Natural killer cell (primary cell): ENCODE measurements at regions not wholly inside any gene's neighbourhood (a gene's known extent, or its start where the extent isn't known, plus 50 kb on each side); places are given as distances from the start of the nearest gene placed in this dataset.

Source experiments
- ATAC-seq, 3 donors: fragments of 150-1000 bp in 2 of 3; fragments of 200-7000 bp in 1 of 3; cut with Tn5 transposase; 1 replicate in 1 of 3; 2 replicates in 2 of 3; pipeline ENCODE4 v1.10.0; 2021; ENCODE audit warnings: mild to moderate bottlenecking in 2 of 3, moderate library complexity in 2 of 3
- DNase-seq, 2 donors: peaks; one replicate each; pipeline versions ENCODE4 v3.0.0 to v3.0.0-alpha.2; 2013 to 2021; ENCODE audit warnings: mixed read lengths in 1 of 2
- H3K27ac ChIP-seq: one replicate; pipeline ENCODE4 v1.5.1; 2013; ENCODE audit warnings: mild to moderate bottlenecking, low read length
- H3K27me3 ChIP-seq: one replicate; pipeline ENCODE4 v1.6.1; 2013; ENCODE audit warnings: low read length; ENCODE audit not compliant: control insufficient read depth, insufficient read depth
- H3K36me3 ChIP-seq: one replicate; pipeline ENCODE4 v1.6.1; 2013; ENCODE audit warnings: low read length; ENCODE audit not compliant: control insufficient read depth, insufficient read depth
- H3K4me1 ChIP-seq: one replicate; pipeline ENCODE4 v1.6.1; 2013; ENCODE audit warnings: low read length; ENCODE audit not compliant: control insufficient read depth, insufficient read depth
- H3K4me3 ChIP-seq: one replicate; pipeline ENCODE4 v1.5.1; 2013; ENCODE audit warnings: low read length
- H3K9me3 ChIP-seq: one replicate; pipeline ENCODE4 v1.6.1; 2013; ENCODE audit warnings: low read length; ENCODE audit not compliant: control insufficient read depth, insufficient read depth
- H3K27ac Mint-ChIP-seq, 2 donors: one replicate each; pipeline ENCODE4 v1.8.0; 2022; ENCODE audit warnings: mild to moderate bottlenecking in 2 of 2, mixed read lengths in 2 of 2, moderate library complexity in 1 of 2
- H3K27me3 Mint-ChIP-seq, 2 donors: one replicate each; pipeline ENCODE4 v1.8.0; 2022; ENCODE audit warnings: low read depth in 2 of 2, mixed read lengths in 2 of 2
- H3K36me3 Mint-ChIP-seq: one replicate; pipeline ENCODE4 v1.8.0; 2022; ENCODE audit warnings: mixed read lengths
- H3K4me1 Mint-ChIP-seq, 2 donors: one replicate each; pipeline ENCODE4 v1.8.0; 2022; ENCODE audit warnings: mixed read lengths in 2 of 2
- H3K4me3 Mint-ChIP-seq: one replicate; pipeline ENCODE4 v1.8.0; 2022; ENCODE audit warnings: mild to moderate bottlenecking, moderate library complexity, mixed read lengths
- H3K9me3 Mint-ChIP-seq, 2 donors: one replicate each; pipeline ENCODE4 v1.8.0; 2022; ENCODE audit warnings: mixed read lengths in 2 of 2
- CTCF ChIP-seq: fragments of 200-600 bp; IDR thresholded peaks from one replicate; pipeline ENCODE4 v1.8.0; 2022; ENCODE audit warnings: antibody characterized with exemption
- WGBS: methylation state at CpG from one replicate; pipeline ENCODE4 v1.1.7; 2013; ENCODE audit warnings: missing lambda C conversion rate; ENCODE audit not compliant: insufficient coverage; 5-methylcytosine and 5-hydroxymethylcytosine counted together
- intact Hi-C: fragments of 100-400 bp; cut with micrococcal nuclease; formaldehyde crosslinking; loops from one replicate; pipeline ENCODE4 v1.14.2; 2022

GRCh38 chr3:82081351-82081750 is 319.9 kb upstream of the GBE1 start:
- H3K27ac Mint-ChIP-seq = no peak overlapping the region
- peaks cover 2 to 4% of the 10 kb centered on the region in 2 donors for H3K9me3 Mint-ChIP-seq
- Histone ChIP-seq H3K9me3 (no peaks in the 10 kb centered on the region), H3K4me3 (no peak overlapping the region), H3K27ac (no peak overlapping the region), H3K27me3 (no peaks in the 10 kb centered on the region), H3K4me1 (no peaks in the 10 kb centered on the region), H3K36me3 (no peaks in the 10 kb centered on the region)
- ATAC-seq (no peak), DNase-seq (no peak)
- H3K36me3 Mint-ChIP-seq = no peaks in the 10 kb centered on the region
- no peak for TF ChIP-seq CTCF
- intact Hi-C loops = no loop called here
- no peaks in the 10 kb centered on the region for H3K27me3 Mint-ChIP-seq
- H3K4me3 Mint-ChIP-seq = no peak overlapping the region
- H3K4me1 Mint-ChIP-seq = no peaks in the 10 kb centered on the region
- no CpG with 5 or more reads among the region's 2 CpGs for WGBS

GRCh38 chr3:82080792-82081191 is 319.3 kb upstream of the GBE1 start:
- Mint-ChIP-seq H3K27me3 (no peaks in the 10 kb centered on the region), H3K36me3 (no peaks in the 10 kb centered on the region), H3K9me3 (peaks cover 2 to 4% of the 10 kb centered on the region in 2 donors), H3K4me1 (no peaks in the 10 kb centered on the region), H3K27ac (no peak overlapping the region), H3K4me3 (no peak overlapping the region)
- Histone ChIP-seq H3K9me3 (no peaks in the 10 kb centered on the region), H3K27ac (no peak overlapping the region), H3K4me3 (no peak overlapping the region), H3K4me1 (no peaks in the 10 kb centered on the region), H3K27me3 (no peaks in the 10 kb centered on the region), H3K36me3 (no peaks in the 10 kb centered on the region)
- intact Hi-C loops = no loop called here
- DNase-seq = no peak
- no peak for ATAC-seq
- no peak for TF ChIP-seq CTCF
- 82% methylated on average over 3 of the region's 3 CpGs for WGBS

- Histone ChIP-seq H3K27ac (no peak overlapping the region), H3K4me1 (no peaks in the 10 kb centered on the region), H3K27me3 (no peaks in the 10 kb centered on the region), H3K36me3 (no peaks in the 10 kb centered on the region), H3K4me3 (no peak overlapping the region), H3K9me3 (no peaks in the 10 kb centered on the region)
- intact Hi-C loops = no loop called here
- TF ChIP-seq CTCF = no peak
- peaks cover 2 to 4% of the 10 kb centered on the region in 2 donors for H3K9me3 Mint-ChIP-seq
- no peak overlapping the region for H3K4me3 Mint-ChIP-seq
- no peaks in the 10 kb centered on the region for H3K36me3 Mint-ChIP-seq
- WGBS = 19% methylated on average over 3 of the region's 3 CpGs
- H3K27ac Mint-ChIP-seq = no peak overlapping the region
- DNase-seq (no peak), ATAC-seq (no peak)
- H3K4me1 Mint-ChIP-seq = no peaks in the 10 kb centered on the region
- H3K27me3 Mint-ChIP-seq = no peaks in the 10 kb centered on the region
These were observed 318.8 kb upstream of the GBE1 start for GRCh38 chr3:82080261-82080660.

GRCh38 chr3:82079335-82079890 is 318.0 kb upstream of the GBE1 start:
- Mint-ChIP-seq H3K27ac (no peak overlapping the region), H3K27me3 (no peaks in the 10 kb centered on the region), H3K9me3 (peaks cover 2 to 4% of the 10 kb centered on the region in 2 donors), H3K4me3 (no peak overlapping the region), H3K4me1 (no peaks in the 10 kb centered on the region), H3K36me3 (no peaks in the 10 kb centered on the region)
- Histone ChIP-seq H3K4me1 (no peaks in the 10 kb centered on the region), H3K27ac (no peak overlapping the region), H3K4me3 (no peak overlapping the region), H3K36me3 (no peaks in the 10 kb centered on the region), H3K27me3 (no peaks in the 10 kb centered on the region), H3K9me3 (no peaks in the 10 kb centered on the region)
- ATAC-seq (no peak), DNase-seq (no peak)
- 63% methylated on average over 1 of the region's 5 CpGs for WGBS
- no peak for TF ChIP-seq CTCF
- intact Hi-C loops = no loop called here
